ENCODE measurements at regions not wholly inside any gene's neighbourhood (a gene's known extent, or its start where the extent isn't known, plus 50 kb on each side); places are given as distances from the start of the nearest gene placed in this dataset.

GRCh38 chr1:192522673-192523072 lies 52.9 kb upstream of the RGS1 start:
- no peak for DNase-seq (ENCODE audit: low read depth)

GRCh38 chr1:192524223-192524622 lies 51.4 kb upstream of the RGS1 start:
- no peak for DNase-seq (ENCODE audit: low read depth)

Data from stimulated activated CD8-positive, alpha-beta memory T cell treated with anti-CD3 and anti-CD28 coated beads, Interleukin-7, amount 100 ng/mL, for 24 hours (primary cell).